ENCODE measurements at regions not wholly inside any gene's neighbourhood (a gene's known extent, or its start where the extent isn't known, plus 50 kb on each side); places are given as distances from the start of the nearest gene placed in this dataset.

GRCh38 chr4:177070533-177071058 lies 239.1 kb upstream of the NEIL3 start:
- H3K4me1 Mint-ChIP-seq = no peaks in the 10 kb centered on the region
- H3K36me3 ChIP-seq (ENCODE audit: insufficient read depth, low read length) = no peaks in the 10 kb centered on the region
- H3K9me3 ChIP-seq (ENCODE audit: control insufficient read depth in 1 of 2, low read length in 2 of 2) = no peaks in the 10 kb centered on the region
- H3K27me3 Mint-ChIP-seq = no peaks in the 10 kb centered on the region
- no peak overlapping the region for H3K27ac ChIP-seq (ENCODE audit: low read depth, low read length)
- intact Hi-C loops (cut with micrococcal nuclease) = no loop called here
- no peaks in the 10 kb centered on the region for H3K27me3 ChIP-seq (ENCODE audit: insufficient read depth, low read length)
- H3K4me3 ChIP-seq (ENCODE audit: low read length in 2 of 2) = no peak overlapping the region
- no peaks in the 10 kb centered on the region for H3K4me1 ChIP-seq (ENCODE audit: insufficient read depth, low read length)
- H3K4me3 Mint-ChIP-seq = no peak overlapping the region
- POLR2A ChIA-PET (ENCODE audit: partially characterized antibody) = no interaction called here
- no peaks in the 10 kb centered on the region for H3K36me3 Mint-ChIP-seq
- DNase-seq = no peak
- no peak overlapping the region for H3K27ac Mint-ChIP-seq
- CTCF ChIA-PET (ENCODE audit: partially characterized antibody) = no interaction called here
- peaks cover 0 to 3% (median 0%) of the 10 kb centered on the region in 8 donors for H3K9me3 Mint-ChIP-seq

DNA sequence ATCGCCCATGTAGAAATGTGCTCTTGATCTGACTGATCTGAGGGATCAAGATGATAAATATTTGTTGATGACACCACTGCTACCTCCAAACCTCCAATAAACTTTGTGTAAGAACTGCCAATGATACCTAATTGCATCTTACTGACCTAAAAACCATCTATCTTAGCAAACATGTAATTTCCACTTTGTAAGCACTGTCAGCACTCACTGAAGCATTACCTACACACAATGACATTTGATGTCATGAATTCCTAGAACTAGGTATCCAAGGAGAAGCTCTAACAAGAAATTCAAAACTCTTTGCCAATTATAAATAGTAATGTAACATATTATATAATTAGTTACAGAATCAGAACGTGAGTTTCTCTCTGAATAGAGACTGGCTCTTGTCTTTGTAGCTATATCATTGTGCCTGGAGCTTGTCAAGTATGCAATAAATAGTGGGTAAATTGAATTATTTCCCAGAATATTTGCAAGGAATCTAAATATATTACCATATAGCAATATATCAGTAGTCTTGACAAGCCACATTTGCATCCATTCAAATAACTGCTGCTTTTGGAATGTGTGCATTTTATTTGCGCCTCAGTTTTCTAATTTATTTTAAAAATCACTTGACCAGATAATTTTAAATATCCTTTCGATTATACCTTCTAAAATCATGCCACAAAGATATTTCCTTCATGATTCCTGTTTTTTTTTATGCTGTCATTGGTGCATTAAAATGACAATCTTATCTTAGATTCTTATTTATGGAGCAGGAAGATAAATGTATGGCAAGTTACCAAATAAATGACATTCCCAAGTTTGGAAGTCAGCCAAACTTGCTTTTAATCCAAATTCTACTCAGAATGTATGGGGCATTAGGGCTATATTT lies 232.3 kb upstream of the NEIL3 start:
- intact Hi-C loops (cut with micrococcal nuclease) = no loop called here
- Mint-ChIP-seq H3K27me3 (peaks cover 0 to 1% of the 10 kb centered on the region in 2 donors), H3K4me1 (peaks cover 0 to 2% (median 0%) of the 10 kb centered on the region in 4 donors), H3K27ac (no peak overlapping the region), H3K4me3 (no peak overlapping the region), H3K9me3 (no peaks in the 10 kb centered on the region), H3K36me3 (no peaks in the 10 kb centered on the region)
- no peaks in the 10 kb centered on the region for H3K27me3 ChIP-seq (ENCODE audit: insufficient read depth, low read length)
- H3K9me3 ChIP-seq (ENCODE audit: control insufficient read depth in 1 of 2, low read length in 2 of 2) = no peaks in the 10 kb centered on the region
- no peaks in the 10 kb centered on the region for H3K36me3 ChIP-seq (ENCODE audit: insufficient read depth, low read length)
- H3K4me3 ChIP-seq (ENCODE audit: low read length in 2 of 2) = no peak overlapping the region
- DNase-seq = no peak
- H3K27ac ChIP-seq (ENCODE audit: low read depth, low read length) = no peak overlapping the region
- CTCF ChIA-PET (ENCODE audit: partially characterized antibody) = no interaction called here
- H3K4me1 ChIP-seq (ENCODE audit: insufficient read depth, low read length) = no peaks in the 10 kb centered on the region
- POLR2A ChIA-PET (ENCODE audit: partially characterized antibody) = no interaction called here

- peaks cover 0 to 2% (median 0%) of the 10 kb centered on the region in 4 donors for H3K4me1 Mint-ChIP-seq
- H3K36me3 ChIP-seq (ENCODE audit: insufficient read depth, low read length) = no peaks in the 10 kb centered on the region
- intact Hi-C loops (cut with micrococcal nuclease) = no loop called here
- H3K27me3 ChIP-seq (ENCODE audit: insufficient read depth, low read length) = no peaks in the 10 kb centered on the region
- H3K4me3 ChIP-seq (ENCODE audit: low read length in 2 of 2) = no peak overlapping the region
- no peaks in the 10 kb centered on the region for H3K9me3 ChIP-seq (ENCODE audit: control insufficient read depth in 1 of 2, low read length in 2 of 2)
- H3K4me3 Mint-ChIP-seq = no peak overlapping the region
- POLR2A ChIA-PET (ENCODE audit: partially characterized antibody) = no interaction called here
- H3K27ac Mint-ChIP-seq = no peak overlapping the region
- H3K27ac ChIP-seq (ENCODE audit: low read depth, low read length) = no peak overlapping the region
- H3K27me3 Mint-ChIP-seq = peaks cover 0 to 1% of the 10 kb centered on the region in 2 donors
- H3K9me3 Mint-ChIP-seq = peaks cover 0 to 2% (median 0%) of the 10 kb centered on the region in 8 donors
- DNase-seq = no peak
- H3K4me1 ChIP-seq (ENCODE audit: insufficient read depth, low read length) = no peaks in the 10 kb centered on the region
- no peaks in the 10 kb centered on the region for H3K36me3 Mint-ChIP-seq
- CTCF ChIA-PET (ENCODE audit: partially characterized antibody) = no interaction called here
Observed at GRCh38 chr4:177079327-177079726, 230.3 kb upstream of the NEIL3 start.

- Mint-ChIP-seq H3K4me1 (peaks cover 0 to 2% (median 0%) of the 10 kb centered on the region in 4 donors), H3K27ac (no peak overlapping the region), H3K27me3 (peaks cover 0 to 1% of the 10 kb centered on the region in 2 donors), H3K4me3 (no peak overlapping the region), H3K9me3 (peaks cover 0 to 2% (median 0%) of the 10 kb centered on the region in 8 donors), H3K36me3 (no peaks in the 10 kb centered on the region)
- no peaks in the 10 kb centered on the region for H3K27me3 ChIP-seq (ENCODE audit: insufficient read depth, low read length)
- no peak for DNase-seq
- H3K4me1 ChIP-seq (ENCODE audit: insufficient read depth, low read length) = no peaks in the 10 kb centered on the region
- CTCF ChIA-PET (ENCODE audit: partially characterized antibody) = no interaction called here
- H3K9me3 ChIP-seq (ENCODE audit: control insufficient read depth in 1 of 2, low read length in 2 of 2) = no peaks in the 10 kb centered on the region
- no peaks in the 10 kb centered on the region for H3K36me3 ChIP-seq (ENCODE audit: insufficient read depth, low read length)
- no peak overlapping the region for H3K4me3 ChIP-seq (ENCODE audit: low read length in 2 of 2)
- H3K27ac ChIP-seq (ENCODE audit: low read depth, low read length) = no peak overlapping the region
- intact Hi-C loops (cut with micrococcal nuclease) = no loop called here
- POLR2A ChIA-PET (ENCODE audit: partially characterized antibody) = no interaction called here
Observed at GRCh38 chr4:177080388-177080787, 229.3 kb upstream of the NEIL3 start.

DNA sequence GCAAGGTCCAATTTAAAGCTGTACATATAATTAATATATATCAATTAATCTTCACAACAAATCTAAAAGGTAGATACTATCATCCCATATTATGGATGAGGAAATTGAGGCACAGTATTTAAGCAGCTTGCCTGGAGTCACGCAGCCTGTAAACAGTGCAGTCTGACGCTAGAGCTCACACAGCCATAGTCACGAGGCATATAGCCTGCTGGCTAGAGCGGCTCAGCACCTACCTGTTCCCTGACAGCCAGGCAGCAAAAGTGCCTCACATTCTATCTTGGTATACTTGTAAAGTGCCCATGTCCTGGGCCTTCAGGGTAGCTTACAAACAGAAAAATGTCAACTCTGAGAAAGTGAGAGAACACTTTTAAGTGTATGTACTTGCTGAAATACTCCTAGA lies 222.6 kb upstream of the NEIL3 start:
- H3K27me3 ChIP-seq (ENCODE audit: insufficient read depth, low read length) = no peaks in the 10 kb centered on the region
- H3K27ac ChIP-seq (ENCODE audit: low read depth, low read length) = no peak overlapping the region
- no peak for DNase-seq
- Mint-ChIP-seq H3K9me3 (peaks cover 0 to 2% (median 0%) of the 10 kb centered on the region in 8 donors), H3K27ac (no peak overlapping the region), H3K36me3 (no peaks in the 10 kb centered on the region), H3K4me1 (no peaks in the 10 kb centered on the region), H3K4me3 (no peak overlapping the region), H3K27me3 (peaks cover 0 to 3% of the 10 kb centered on the region in 2 donors)
- no peaks in the 10 kb centered on the region for H3K36me3 ChIP-seq (ENCODE audit: insufficient read depth, low read length)
- no peak overlapping the region for H3K4me3 ChIP-seq (ENCODE audit: low read length in 2 of 2)
- no peaks in the 10 kb centered on the region for H3K4me1 ChIP-seq (ENCODE audit: insufficient read depth, low read length)
- ChIA-PET CTCF (ENCODE audit: partially characterized antibody) (no interaction called here), POLR2A (ENCODE audit: partially characterized antibody) (no interaction called here)
- H3K9me3 ChIP-seq (ENCODE audit: control insufficient read depth in 1 of 2, low read length in 2 of 2) = no peaks in the 10 kb centered on the region
- intact Hi-C loops (cut with micrococcal nuclease) = no loop called here

DNA sequence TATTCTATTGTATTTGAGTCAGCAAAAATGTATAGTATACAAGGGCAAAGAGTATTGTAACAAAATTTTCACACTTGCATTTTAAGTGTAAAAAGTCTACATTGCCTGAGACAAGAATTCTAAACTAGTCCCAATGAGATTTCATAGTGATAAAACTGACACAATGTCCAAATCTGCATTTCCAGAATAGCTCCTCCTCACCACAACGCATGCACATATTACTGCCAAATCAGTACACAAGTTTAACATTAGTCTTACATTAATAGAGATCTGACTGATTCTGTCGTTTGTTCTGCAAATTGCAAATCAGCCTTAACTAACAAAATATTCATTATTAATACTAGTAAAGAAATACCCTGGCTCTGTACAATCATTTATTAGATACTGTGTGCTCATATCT lies 222.2 kb upstream of the NEIL3 start:
- Mint-ChIP-seq H3K4me1 (no peaks in the 10 kb centered on the region), H3K4me3 (no peak overlapping the region), H3K27ac (no peak overlapping the region), H3K27me3 (peaks cover 0 to 3% of the 10 kb centered on the region in 2 donors), H3K9me3 (peaks cover 0 to 2% (median 0%) of the 10 kb centered on the region in 8 donors), H3K36me3 (no peaks in the 10 kb centered on the region)
- H3K27ac ChIP-seq (ENCODE audit: low read depth, low read length) = no peak overlapping the region
- no peaks in the 10 kb centered on the region for H3K9me3 ChIP-seq (ENCODE audit: control insufficient read depth in 1 of 2, low read length in 2 of 2)
- H3K4me1 ChIP-seq (ENCODE audit: insufficient read depth, low read length) = no peaks in the 10 kb centered on the region
- intact Hi-C loops (cut with micrococcal nuclease) = no loop called here
- CTCF ChIA-PET (ENCODE audit: partially characterized antibody) = no interaction called here
- H3K36me3 ChIP-seq (ENCODE audit: insufficient read depth, low read length) = no peaks in the 10 kb centered on the region
- POLR2A ChIA-PET (ENCODE audit: partially characterized antibody) = no interaction called here
- no peak overlapping the region for H3K4me3 ChIP-seq (ENCODE audit: low read length in 2 of 2)
- DNase-seq = no peak
- H3K27me3 ChIP-seq (ENCODE audit: insufficient read depth, low read length) = no peaks in the 10 kb centered on the region

- Histone ChIP-seq H3K4me3 (ENCODE audit: low read length in 2 of 2) (no peak overlapping the region), H3K36me3 (ENCODE audit: insufficient read depth, low read length) (no peaks in the 10 kb centered on the region), H3K9me3 (ENCODE audit: control insufficient read depth in 1 of 2, low read length in 2 of 2) (no peaks in the 10 kb centered on the region), H3K27me3 (ENCODE audit: insufficient read depth, low read length) (no peaks in the 10 kb centered on the region), H3K27ac (ENCODE audit: low read depth, low read length) (no peak overlapping the region), H3K4me1 (ENCODE audit: insufficient read depth, low read length) (no peaks in the 10 kb centered on the region)
- intact Hi-C loops (cut with micrococcal nuclease) = no loop called here
- Mint-ChIP-seq H3K4me3 (no peak overlapping the region), H3K9me3 (no peaks in the 10 kb centered on the region), H3K27ac (no peak overlapping the region), H3K27me3 (peaks cover 0 to 3% of the 10 kb centered on the region in 2 donors), H3K36me3 (no peaks in the 10 kb centered on the region), H3K4me1 (no peaks in the 10 kb centered on the region)
- ChIA-PET CTCF (ENCODE audit: partially characterized antibody) (no interaction called here), POLR2A (ENCODE audit: partially characterized antibody) (no interaction called here)
- no peak for DNase-seq
Observed at GRCh38 chr4:177091515-177091914, 218.2 kb upstream of the NEIL3 start.
